Testis (tissue), 2 donors: ENCODE measurements at regions not wholly inside any gene's neighbourhood (a gene's known extent, or its start where the extent isn't known, plus 50 kb on each side); places are given as distances from the start of the nearest gene placed in this dataset.

Experiments used
- CTCF ChIP-seq, 3 experiments: fragments of 450-650 bp in 2 of 3; fragments of 200-600 bp in 1 of 3; sonication (generic) in 1 of 3; IDR thresholded peaks; one replicate each; pipeline ENCODE4 v1.5.1; 2016 to 2019; ENCODE audit warnings: antibody characterized with exemption in 3 of 3, mild to moderate bottlenecking in 2 of 3, moderate library complexity in 1 of 3
- POLR2A ChIP-seq: fragments of 450-650 bp; IDR thresholded peaks from one replicate; pipeline ENCODE4 v1.6.1; 2017; ENCODE audit warnings: antibody characterized with exemption, mild to moderate bottlenecking, moderate library complexity

- TF ChIP-seq POLR2A = no peak
- TF ChIP-seq CTCF (IDR thresholded peaks at IDR 0.05) = no peak
These were observed 121.2 kb upstream of the SERBP1 start for GRCh38 chr1:67551375-67551774.
